Esophagus muscularis mucosa (tissue), 4 donors: ENCODE measurements at regions not wholly inside any gene's neighbourhood (a gene's known extent, or its start where the extent isn't known, plus 50 kb on each side); places are given as distances from the start of the nearest gene placed in this dataset.

Experiments used
- CTCF ChIP-seq, 3 experiments: fragments of 200-600 bp in 2 of 3; fragments of 450-650 bp in 1 of 3; sonication (generic) in 2 of 3; IDR thresholded peaks; one replicate each; pipeline ENCODE4 v1.5.1; 2017 to 2019; ENCODE audit warnings: antibody characterized with exemption in 3 of 3, mild to moderate bottlenecking in 2 of 3, moderate library complexity in 1 of 3
- EP300 ChIP-seq: sonication (generic); formaldehyde crosslinking; IDR thresholded peaks from one replicate; pipeline ENCODE4 v1.6.1; 2017; ENCODE audit warnings: antibody characterized with exemption
- POLR2A ChIP-seq: fragments of 450-650 bp; IDR thresholded peaks from one replicate; pipeline ENCODE4 v1.6.1; 2017; ENCODE audit warnings: antibody characterized with exemption, moderate library complexity, mild to moderate bottlenecking, low read depth

GRCh38 chr3:86251781-86252180 is 739.2 kb downstream of the VGLL3 start:
- TF ChIP-seq CTCF (IDR thresholded peaks at IDR 0.05) (no peak), EP300 (no peak), POLR2A (no peak)
